Motor neuron (in vitro differentiated cells): ENCODE measurements at regions not wholly inside any gene's neighbourhood (a gene's known extent, or its start where the extent isn't known, plus 50 kb on each side); places are given as distances from the start of the nearest gene placed in this dataset.
"Not testable (repeated sequence)": the region's sequence is repeated elsewhere in the genome, so short reads cannot be mapped to it uniquely, and the experiment has no call there.

Source experiments
- ATAC-seq, 8 experiments: fragments of 200-7000 bp; cut with Tn5 transposase; replicated peaks in 6 of 8; 2 replicates each; pipeline ENCODE4 v1.8.0; 2021; ENCODE audit warnings: mild to moderate bottlenecking in 8 of 8, moderate library complexity in 8 of 8
- H3K27ac ChIP-seq, 2 donors: fragments of 250-450 bp; sonication (Bioruptor Pico); 2 replicates each; pipeline ENCODE4 v1.9.0; 2021; ENCODE audit warnings: antibody characterized with exemption in 2 of 2, mild to moderate bottlenecking in 2 of 2, moderate library complexity in 1 of 2
- H3K4me1 ChIP-seq, 2 donors: fragments of 250-450 bp; sonication (Bioruptor Pico); replicated peaks in 1 of 2; 2 replicates each; pipeline ENCODE4 v1.6.1; 2021; ENCODE audit warnings: antibody characterized with exemption in 2 of 2, mild to moderate bottlenecking in 2 of 2, moderate library complexity in 1 of 2
- H3K4me3 ChIP-seq, 5 donors: fragments of 250-450 bp; sonication (Bioruptor Pico); 2 replicates each; pipeline ENCODE4 v1.9.0; 2021; ENCODE audit warnings: antibody characterized with exemption in 5 of 5, mild to moderate bottlenecking in 5 of 5, moderate library complexity in 4 of 5
- WGBS, 10 experiments: fragments of 450-650 bp; shearing (Covaris generic); methylation state at CpG; one replicate each; pipeline ENCODE4 v1.0.0; 2022; 5-methylcytosine and 5-hydroxymethylcytosine counted together
- in situ Hi-C, 9 experiments: fragments of 400-800 bp; cut with MboI; loops; one replicate each; pipeline ENCODE4 v1.15.0; 2021; ENCODE audit warnings: low sequenced_read_pairs in 9 of 9, low pct_unique_long_range_greater_than_20kb in 2 of 9; ENCODE audit not compliant: unreplicated experiment in 9 of 9

DNA sequence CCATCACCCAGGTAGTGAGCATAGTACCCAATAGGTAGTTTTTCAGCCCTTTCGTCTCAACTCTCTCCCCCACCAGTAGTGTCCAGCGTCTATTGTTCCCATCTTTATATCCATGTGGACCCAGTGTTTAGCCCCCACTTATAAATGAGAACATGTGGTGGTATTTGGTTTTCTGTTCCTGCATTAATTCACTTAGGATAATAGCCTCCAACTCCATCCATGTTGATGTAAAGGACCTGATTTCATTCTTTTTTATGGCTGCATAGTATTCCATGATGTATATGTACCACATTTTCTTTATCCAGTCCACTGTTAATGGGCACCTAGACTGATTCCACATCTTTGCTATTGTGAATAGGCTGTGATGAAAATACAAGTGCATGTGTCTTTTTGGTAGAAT lies 51.3 kb downstream of the NACA2 start:
- H3K27ac ChIP-seq, H3K4me1 ChIP-seq, H3K4me3 ChIP-seq, ATAC-seq: not testable (repeated sequence)
- WGBS, 10 experiments = 30 to 100% (median 90%) methylated on average over 1 to 2 of the region's 2 CpGs; no CpG with 5 or more reads in 2 of the 10 experiments
- in situ Hi-C loops = loop anchor here in 1 of 9 experiments (25.0 kb wide), 1 partner anchor 102 kb away; no protein-coding TSS in a partner anchor

DNA sequence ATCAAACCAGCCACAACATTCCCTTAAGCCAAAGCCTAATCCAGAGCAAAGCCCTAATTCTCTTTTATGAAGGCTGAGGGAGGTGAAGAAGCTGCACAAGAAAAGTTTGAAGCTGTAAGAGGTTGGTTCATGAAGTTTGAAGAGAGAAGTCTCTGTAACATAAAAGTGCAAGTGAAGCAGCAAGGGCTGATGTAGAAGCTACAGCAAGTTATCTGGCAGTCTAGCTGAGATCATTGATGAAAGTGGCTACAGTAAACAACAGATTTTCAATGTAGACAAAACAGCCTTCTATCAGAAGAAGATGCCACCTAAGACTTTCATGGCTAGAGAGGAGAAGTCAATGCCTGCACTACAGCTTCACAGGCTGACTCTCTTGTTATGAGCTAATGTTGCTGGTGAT lies 52.5 kb downstream of the NACA2 start:
- Histone ChIP-seq H3K27ac (no peak overlapping the region), H3K4me1 (no peaks in the 10 kb centered on the region), H3K4me3 (no peak overlapping the region)
- in situ Hi-C loops = loop anchor here in 1 of 9 experiments (25.0 kb wide), 1 partner anchor 101 kb away; no protein-coding TSS in a partner anchor
- no peak for ATAC-seq

DNA sequence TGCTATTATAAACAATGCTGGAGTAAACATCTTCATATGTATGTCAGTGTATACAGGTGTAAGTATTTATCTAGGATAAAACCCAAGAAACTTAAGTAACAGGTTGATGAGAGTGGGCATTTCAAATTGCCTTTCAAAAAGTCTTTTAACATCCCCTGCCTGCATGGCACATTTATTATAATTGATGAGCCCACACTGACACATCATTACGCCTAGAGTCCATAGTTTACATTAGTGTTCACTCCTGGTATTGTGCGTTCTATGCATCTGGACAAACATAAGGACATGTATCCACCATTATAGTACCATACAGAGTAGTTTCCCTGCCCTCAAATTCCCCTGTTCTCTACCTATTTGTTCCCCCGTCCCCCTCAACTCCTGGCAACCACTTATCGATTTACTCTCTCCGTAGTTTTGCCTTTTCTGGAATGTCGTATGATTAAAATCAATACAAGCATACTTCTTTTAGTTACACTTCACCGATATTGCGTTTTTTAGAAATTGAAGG lies 53.7 kb downstream of the NACA2 start:
- WGBS, 10 experiments = 52 to 100% (median 88%) methylated on average over 3 to 8 of the region's 8 CpGs
- Histone ChIP-seq H3K4me3 (no peak overlapping the region), H3K4me1 (no peaks in the 10 kb centered on the region), H3K27ac (no peak overlapping the region)
- in situ Hi-C loops = loop anchor here in 1 of 9 experiments (25.0 kb wide), 1 partner anchor 100 kb away; no protein-coding TSS in a partner anchor
- no peak for ATAC-seq

DNA sequence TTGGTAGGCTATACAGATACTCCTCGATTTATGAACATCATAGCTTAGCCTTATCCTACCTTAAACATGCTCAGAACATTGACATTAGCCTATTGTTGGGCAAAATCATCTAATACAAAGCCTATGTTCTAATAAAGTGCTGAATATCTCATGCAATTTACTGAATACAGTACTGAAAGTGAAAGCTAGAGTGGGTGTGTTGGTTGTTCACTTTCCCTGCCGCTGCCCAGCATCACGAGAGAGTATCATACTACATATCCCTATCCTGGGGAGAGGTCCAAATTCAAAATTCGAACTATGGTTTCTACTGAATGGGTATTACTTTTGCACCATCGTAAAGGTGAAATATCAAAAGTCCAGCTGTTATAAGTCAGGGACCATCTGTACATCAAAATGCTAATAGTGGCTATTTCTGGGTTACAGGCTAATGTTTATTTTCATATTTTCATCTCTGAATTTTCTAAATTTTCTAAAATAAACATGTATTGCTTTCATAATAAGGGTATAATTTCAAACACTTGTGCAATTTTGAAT lies 54.5 kb downstream of the NACA2 start:
- peak in 3 of 8 experiments; percentile 38 to 73 (median 42) for ATAC-seq
- Histone ChIP-seq H3K4me3 (no peak overlapping the region), H3K27ac (no peak overlapping the region), H3K4me1 (no peaks in the 10 kb centered on the region)
- 50 to 94% (median 86%) methylated on average over 1 to 5 of the region's 5 CpGs; no CpG with 5 or more reads in 1 of the 10 experiments for WGBS, 10 experiments
- in situ Hi-C loops = loop anchor here in 1 of 9 experiments (25.0 kb wide), 1 partner anchor 99 kb away; no protein-coding TSS in a partner anchor
